CD4-positive, alpha-beta T cell treated with Interleukin-17A for 4 hours (primary cell): ENCODE measurements at regions not wholly inside any gene's neighbourhood (a gene's known extent, or its start where the extent isn't known, plus 50 kb on each side); places are given as distances from the start of the nearest gene placed in this dataset.

Experiments used
- DNase-seq: peaks from one replicate; pipeline ENCODE4 v3.0.0-alpha.2; 2020; ENCODE audit warnings: mixed read lengths

GRCh38 chr2:204487447-204488229 is 57.6 kb upstream of the PARD3B start:
- no peak for DNase-seq

GRCh38 chr2:204491528-204491927 is 53.7 kb upstream of the PARD3B start:
- no peak for DNase-seq

GRCh38 chr2:204492417-204492816 is 52.9 kb upstream of the PARD3B start:
- DNase-seq: no peak

- no peak for DNase-seq
These were observed 50.6 kb upstream of the PARD3B start for GRCh38 chr2:204494681-204495080.

GRCh38 chr2:204495381-204495780 is 49.9 kb upstream of the PARD3B start:
- no peak for DNase-seq
